ENCODE measurements at regions not wholly inside any gene's neighbourhood (a gene's known extent, or its start where the extent isn't known, plus 50 kb on each side); places are given as distances from the start of the nearest gene placed in this dataset.
"Not testable (repeated sequence)": the region's sequence is repeated elsewhere in the genome, so short reads cannot be mapped to it uniquely, and the experiment has no call there.

GRCh38 chr6:110548110-110548847 is 71.9 kb upstream of the SLC22A16 start:
- Histone ChIP-seq H3K4me3 (ENCODE audit: low read depth in 1 of 5, low read length in 5 of 5) (no peak overlapping the region), H3K36me3 (ENCODE audit: control insufficient read depth in 5 of 5, insufficient read depth in 5 of 5, low read length in 5 of 5) (no peaks in the 10 kb centered on the region), H3K9ac (ENCODE audit: low read length in 5 of 5) (no peak overlapping the region), H3K27me3 (ENCODE audit: control insufficient read depth in 5 of 5, insufficient read depth in 4 of 5, low read length in 5 of 5) (peaks cover 2 to 5% (median 5%) of the 10 kb centered on the region in 5 donors), H3K27ac (ENCODE audit: low read depth, low read length) (no peak overlapping the region), H3K9me3 (ENCODE audit: control insufficient read depth in 5 of 5, low read length in 5 of 5) (peaks cover 0 to 17% (median 6%) of the 10 kb centered on the region in 5 donors), H3K4me1 (ENCODE audit: control insufficient read depth in 5 of 5, insufficient read depth in 5 of 5, low read length in 5 of 5) (no peaks in the 10 kb centered on the region)

GRCh38 chr6:110547266-110547964 is 71.0 kb upstream of the SLC22A16 start:
- Histone ChIP-seq H3K27ac (ENCODE audit: low read depth, low read length) (no peak overlapping the region), H3K36me3 (ENCODE audit: control insufficient read depth in 5 of 5, insufficient read depth in 5 of 5, low read length in 5 of 5) (no peaks in the 10 kb centered on the region), H3K4me3 (ENCODE audit: low read depth in 1 of 5, low read length in 5 of 5) (no peak overlapping the region)

GRCh38 chr6:110545081-110545872 is 68.9 kb upstream of the SLC22A16 start:
- peaks cover 0 to 6% (median 0%) of the 10 kb centered on the region in 5 donors for H3K9me3 ChIP-seq (ENCODE audit: control insufficient read depth in 5 of 5, low read length in 5 of 5)
- H3K36me3 ChIP-seq (ENCODE audit: control insufficient read depth in 5 of 5, insufficient read depth in 5 of 5, low read length in 5 of 5) = no peaks in the 10 kb centered on the region
- H3K27ac ChIP-seq (ENCODE audit: low read depth, low read length) = no peak overlapping the region
- peaks cover 0 to 9% (median 6%) of the 10 kb centered on the region in 5 donors for H3K4me1 ChIP-seq (ENCODE audit: control insufficient read depth in 5 of 5, insufficient read depth in 5 of 5, low read length in 5 of 5)
- H3K9ac ChIP-seq (ENCODE audit: low read length in 5 of 5) = no peak overlapping the region
- H3K27me3 ChIP-seq (ENCODE audit: control insufficient read depth in 5 of 5, insufficient read depth in 4 of 5, low read length in 5 of 5) = peaks cover 2 to 5% (median 3%) of the 10 kb centered on the region in 5 donors
- H3K4me3 ChIP-seq (ENCODE audit: low read depth in 1 of 5, low read length in 5 of 5) = no peak overlapping the region

More at GRCh38 chr6:110547266-110547964, 71.0 kb upstream of the SLC22A16 start:
- H3K9me3 ChIP-seq (ENCODE audit: control insufficient read depth in 5 of 5, low read length in 5 of 5) = peaks cover 0 to 17% (median 6%) of the 10 kb centered on the region in 5 donors
- no peak overlapping the region for H3K9ac ChIP-seq (ENCODE audit: low read length in 5 of 5)
- H3K4me1 ChIP-seq (ENCODE audit: control insufficient read depth in 5 of 5, insufficient read depth in 5 of 5, low read length in 5 of 5) = peaks cover 0 to 5% (median 4%) of the 10 kb centered on the region in 5 donors
- H3K27me3 ChIP-seq (ENCODE audit: control insufficient read depth in 5 of 5, insufficient read depth in 4 of 5, low read length in 5 of 5) = peaks cover 2 to 5% (median 5%) of the 10 kb centered on the region in 5 donors

DNA sequence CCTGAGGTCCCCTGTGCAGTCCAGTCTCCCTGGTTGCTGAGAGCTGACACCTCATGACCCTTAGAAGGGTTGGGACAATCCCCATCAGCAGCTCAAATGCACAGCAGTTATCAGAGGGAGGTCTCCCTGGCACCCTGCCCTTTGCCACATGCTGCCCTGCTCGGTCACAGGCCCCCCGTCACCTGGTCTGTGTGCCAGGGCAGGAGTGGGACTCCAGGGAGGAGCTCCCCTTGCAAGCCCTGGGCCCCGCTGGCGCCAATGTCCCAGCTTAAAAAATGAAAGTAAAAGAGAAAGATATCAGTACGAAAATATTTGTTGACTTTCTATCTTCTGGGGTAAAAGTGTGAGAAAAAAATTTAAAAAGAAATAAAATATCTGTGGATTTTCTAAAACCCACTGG is 68.1 kb upstream of the SLC22A16 start:
- H3K4me3 ChIP-seq (ENCODE audit: low read depth in 1 of 5, low read length in 5 of 5) = peak overlapping the region in 1 of 5 donors; percentile 20
- peaks cover 0 to 6% (median 0%) of the 10 kb centered on the region in 5 donors for H3K9me3 ChIP-seq (ENCODE audit: control insufficient read depth in 5 of 5, low read length in 5 of 5)
- H3K9ac ChIP-seq (ENCODE audit: low read length in 5 of 5) = no peak overlapping the region
- H3K4me1 ChIP-seq (ENCODE audit: control insufficient read depth in 5 of 5, insufficient read depth in 5 of 5, low read length in 5 of 5) = peaks cover 0 to 9% (median 6%) of the 10 kb centered on the region in 5 donors
- no peaks in the 10 kb centered on the region for H3K36me3 ChIP-seq (ENCODE audit: control insufficient read depth in 5 of 5, insufficient read depth in 5 of 5, low read length in 5 of 5)
- no peak overlapping the region for H3K27ac ChIP-seq (ENCODE audit: low read depth, low read length)
- peaks cover 2 to 5% (median 3%) of the 10 kb centered on the region in 5 donors for H3K27me3 ChIP-seq (ENCODE audit: control insufficient read depth in 5 of 5, insufficient read depth in 4 of 5, low read length in 5 of 5)

GRCh38 chr6:110543106-110543505 is 66.7 kb upstream of the SLC22A16 start:
- no peak overlapping the region for H3K9ac ChIP-seq (ENCODE audit: low read length in 5 of 5)
- H3K36me3 ChIP-seq (ENCODE audit: control insufficient read depth in 5 of 5, insufficient read depth in 5 of 5, low read length in 5 of 5) = no peaks in the 10 kb centered on the region
- H3K4me1 ChIP-seq (ENCODE audit: control insufficient read depth in 5 of 5, insufficient read depth in 5 of 5, low read length in 5 of 5) = peaks cover 0 to 9% (median 6%) of the 10 kb centered on the region in 5 donors
- no peak overlapping the region for H3K27ac ChIP-seq (ENCODE audit: low read depth, low read length)
- no peak overlapping the region for H3K4me3 ChIP-seq (ENCODE audit: low read depth in 1 of 5, low read length in 5 of 5)
- peaks cover 0 to 5% (median 3%) of the 10 kb centered on the region in 5 donors for H3K27me3 ChIP-seq (ENCODE audit: control insufficient read depth in 5 of 5, insufficient read depth in 4 of 5, low read length in 5 of 5)
- H3K9me3 ChIP-seq (ENCODE audit: control insufficient read depth in 5 of 5, low read length in 5 of 5) = peaks cover 0 to 9% (median 0%) of the 10 kb centered on the region in 5 donors

GRCh38 chr6:110542311-110543024 is 66.1 kb upstream of the SLC22A16 start:
- no peak overlapping the region for H3K4me3 ChIP-seq (ENCODE audit: low read depth in 1 of 5, low read length in 5 of 5)
- no peak overlapping the region for H3K9ac ChIP-seq (ENCODE audit: low read length in 5 of 5)
- no peaks in the 10 kb centered on the region for H3K36me3 ChIP-seq (ENCODE audit: control insufficient read depth in 5 of 5, insufficient read depth in 5 of 5, low read length in 5 of 5)
- peaks cover 0 to 5% (median 3%) of the 10 kb centered on the region in 5 donors for H3K27me3 ChIP-seq (ENCODE audit: control insufficient read depth in 5 of 5, insufficient read depth in 4 of 5, low read length in 5 of 5)
- H3K4me1 ChIP-seq (ENCODE audit: control insufficient read depth in 5 of 5, insufficient read depth in 5 of 5, low read length in 5 of 5) = peaks cover 0 to 9% (median 6%) of the 10 kb centered on the region in 5 donors
- H3K27ac ChIP-seq (ENCODE audit: low read depth, low read length) = no peak overlapping the region
- H3K9me3 ChIP-seq (ENCODE audit: control insufficient read depth in 5 of 5, low read length in 5 of 5) = peaks cover 0 to 9% (median 0%) of the 10 kb centered on the region in 5 donors

DNA sequence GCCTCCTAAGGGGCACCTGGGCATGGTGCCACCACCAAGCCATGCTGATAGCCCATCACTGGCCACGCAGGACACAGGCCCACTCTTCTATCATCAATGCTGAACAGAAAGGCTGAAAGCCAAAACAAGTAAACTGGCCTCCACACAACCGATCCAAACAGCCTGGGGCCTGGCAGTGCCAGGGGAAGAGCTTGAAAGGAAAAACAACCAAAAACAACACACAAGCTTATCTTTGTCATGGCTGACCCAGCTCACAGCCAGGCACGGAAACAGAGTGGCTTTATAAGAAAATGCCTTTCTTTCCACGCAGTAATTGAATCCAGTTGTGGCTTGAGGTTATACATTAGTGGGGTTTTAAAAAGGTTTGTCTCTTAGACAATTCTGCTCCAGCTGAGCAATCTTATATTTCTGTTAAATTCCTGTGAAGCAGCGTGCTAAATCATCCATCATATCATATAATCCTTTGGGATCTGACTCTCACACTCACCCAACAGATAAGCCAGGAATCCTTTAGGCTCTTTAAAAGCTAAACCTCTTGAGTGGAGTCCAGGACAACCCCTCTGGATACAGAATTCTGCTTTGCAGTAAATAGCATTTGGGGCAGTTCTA is 65.4 kb upstream of the SLC22A16 start:
- no peak overlapping the region for H3K4me3 ChIP-seq (ENCODE audit: low read depth in 1 of 5, low read length in 5 of 5)
- peaks cover 0 to 9% (median 0%) of the 10 kb centered on the region in 5 donors for H3K9me3 ChIP-seq (ENCODE audit: control insufficient read depth in 5 of 5, low read length in 5 of 5)
- peaks cover 0 to 9% (median 6%) of the 10 kb centered on the region in 5 donors for H3K4me1 ChIP-seq (ENCODE audit: control insufficient read depth in 5 of 5, insufficient read depth in 5 of 5, low read length in 5 of 5)
- H3K27ac ChIP-seq (ENCODE audit: low read depth, low read length) = no peak overlapping the region
- H3K36me3 ChIP-seq (ENCODE audit: control insufficient read depth in 5 of 5, insufficient read depth in 5 of 5, low read length in 5 of 5) = no peaks in the 10 kb centered on the region
- peaks cover 0 to 5% (median 3%) of the 10 kb centered on the region in 5 donors for H3K27me3 ChIP-seq (ENCODE audit: control insufficient read depth in 5 of 5, insufficient read depth in 4 of 5, low read length in 5 of 5)
- no peak overlapping the region for H3K9ac ChIP-seq (ENCODE audit: low read length in 5 of 5)

DNA sequence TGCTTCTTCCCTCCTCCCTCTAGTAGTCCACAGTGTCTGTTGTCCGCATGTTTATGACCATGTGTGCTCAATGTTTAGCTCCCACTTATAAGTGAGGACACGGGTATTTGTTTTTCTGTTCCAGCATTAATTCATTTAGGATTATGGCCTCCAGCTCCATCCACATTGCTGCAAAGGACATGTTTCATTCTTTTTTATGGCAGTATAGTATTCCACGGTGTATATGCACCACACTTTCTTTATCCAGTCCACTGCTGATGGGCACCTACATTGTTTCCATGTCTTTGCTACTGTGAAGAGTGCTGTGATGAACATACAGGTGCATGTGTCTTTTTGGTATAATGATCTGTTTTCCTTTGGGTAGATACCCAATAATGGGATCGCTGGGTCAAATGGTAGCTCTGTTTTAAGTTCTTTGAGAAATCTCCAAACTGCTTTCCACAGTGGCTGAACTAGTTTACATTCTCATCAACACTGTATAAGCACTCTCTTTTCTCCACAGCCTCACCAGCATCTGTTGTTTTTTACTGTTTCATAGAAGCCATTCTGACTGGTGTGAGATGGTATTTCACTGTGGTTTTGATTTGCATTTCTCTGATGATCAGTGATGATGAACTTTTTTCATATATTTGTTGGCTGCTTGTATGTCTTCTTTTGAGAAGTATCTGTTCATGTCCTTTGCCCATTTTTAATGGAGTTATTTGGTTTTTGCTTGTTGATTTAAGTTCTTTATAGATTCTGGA is 63.0 kb upstream of the SLC22A16 start:
- not testable (repeated sequence) for H3K9me3 ChIP-seq (ENCODE audit: control insufficient read depth in 5 of 5, low read length in 5 of 5); H3K4me1 ChIP-seq (ENCODE audit: control insufficient read depth in 5 of 5, insufficient read depth in 5 of 5, low read length in 5 of 5); H3K27ac ChIP-seq (ENCODE audit: low read depth, low read length); H3K9ac ChIP-seq (ENCODE audit: low read length in 5 of 5); H3K27me3 ChIP-seq (ENCODE audit: control insufficient read depth in 5 of 5, insufficient read depth in 4 of 5, low read length in 5 of 5); H3K4me3 ChIP-seq (ENCODE audit: low read depth in 1 of 5, low read length in 5 of 5); H3K36me3 ChIP-seq (ENCODE audit: control insufficient read depth in 5 of 5, insufficient read depth in 5 of 5, low read length in 5 of 5)

All from subcutaneous abdominal adipose tissue (tissue), 5 donors.